ENCODE measurements at regions not wholly inside any gene's neighbourhood (a gene's known extent, or its start where the extent isn't known, plus 50 kb on each side); places are given as distances from the start of the nearest gene placed in this dataset.

GRCh38 chr7:155948845-155949244 lies 136.6 kb upstream of the SHH start:
- ChIA-PET POLR2A (interaction anchor here (7.0 kb wide), 1 partner anchor 14 kb away, joined by 121 read pairs; no protein-coding TSS in a partner anchor), CTCF (ENCODE audit: low intra/inter-chr PET ratio, low total read pairs) (no interaction called here)
- intact Hi-C loops (cut with micrococcal nuclease; ENCODE audit: unreplicated experiment) (no loop called here), in situ Hi-C loops (cut with HindIII; ENCODE audit: extremely low pct_ligation_motif_present, low pct_unique_long_range_greater_than_20kb) (no loop called here)
- no TSS peak for BruUV-seq (replicated peaks)
- no peaks in the 10 kb centered on the region for H3K36me3 ChIP-seq (replicated peaks in 1 of 2; ENCODE audit: control insufficient read depth in 1 of 2, insufficient read depth in 2 of 2, low read length in 2 of 2)
- peaks cover 0 to 19% of the 10 kb centered on the region in 2 experiments; a peak in 1 of 5 replicates for H3K27me3 ChIP-seq (ENCODE audit: control insufficient read depth in 1 of 2, insufficient read depth in 2 of 2, low read length in 2 of 2)
- no peak overlapping the region for H3K9ac ChIP-seq (ENCODE audit: insufficient read depth, low read depth, low read length)
- no peak overlapping the region for H3K27ac ChIP-seq (ENCODE audit: extremely low read length, insufficient read depth, low read length)
- 57% methylated on average over 10 of the region's 10 CpGs for WGBS (ENCODE audit: low lambda C conversion rate)
- DNase-seq (ENCODE audit: low spot score) = no peak
- peaks cover 6% of the 10 kb centered on the region; the same call in 1 of the 2 replicates for H3K9me3 ChIP-seq (ENCODE audit: low read length)
- peaks cover 2% of the 10 kb centered on the region for H3K79me2 ChIP-seq (ENCODE audit: insufficient read depth, low read length)
- H3K4me1 ChIP-seq (ENCODE audit: insufficient read depth, low read length) = peaks cover 47% of the 10 kb centered on the region
- no peak for ATAC-seq
- H3K4me3 ChIP-seq (replicated peaks in 1 of 3; ENCODE audit: insufficient read depth in 1 of 3, low read depth in 2 of 3, low read length in 3 of 3) = no peak overlapping the region
- FAIRE-seq = no peak
- TF ChIP-seq RFX5 (IDR thresholded peaks at IDR 0.05; ENCODE audit: low read depth, low read length) (no peak), JARID2 (CRISPR knock-in tag; IDR thresholded peaks at IDR 0.05; ENCODE audit: insufficient replicate concordance) (no peak), ZC3H13 (CRISPR knock-in tag; IDR thresholded peaks at IDR 0.05) (no peak), SNAI1 (CRISPR knock-in tag; IDR thresholded peaks at IDR 0.05; ENCODE audit: borderline replicate concordance) (no peak), JDP2 (CRISPR knock-in tag; IDR thresholded peaks at IDR 0.05; ENCODE audit: borderline replicate concordance) (no peak), ZNF713 (CRISPR knock-in tag; IDR thresholded peaks at IDR 0.05) (no peak), ZNF382 (CRISPR knock-in tag; IDR thresholded peaks at IDR 0.05; ENCODE audit: borderline replicate concordance) (no peak), PRDM10 (CRISPR knock-in tag; IDR thresholded peaks at IDR 0.05; ENCODE audit: low read depth) (no peak), ZNF775 (CRISPR knock-in tag; IDR thresholded peaks at IDR 0.05; ENCODE audit: borderline replicate concordance) (no peak), SIX1 (CRISPR knock-in tag; IDR thresholded peaks at IDR 0.05; ENCODE audit: borderline replicate concordance) (no peak), CCAR2 (optimal IDR thresholded peaks at IDR 0.05; ENCODE audit: low read depth, low read length) (no peak), MEIS1 (CRISPR knock-in tag; IDR thresholded peaks at IDR 0.05; ENCODE audit: borderline replicate concordance) (no peak), ZNF761 (CRISPR knock-in tag; conservative IDR thresholded peaks at IDR 0.05) (no peak), ARNT2 (CRISPR knock-in tag; IDR thresholded peaks at IDR 0.05; ENCODE audit: low read depth) (no peak), NFKBIZ (CRISPR knock-in tag; IDR thresholded peaks at IDR 0.05) (no peak), IRF1 (CRISPR knock-in tag; IDR thresholded peaks at IDR 0.05; ENCODE audit: low read depth) (no peak), ZNF616 (CRISPR knock-in tag; IDR thresholded peaks at IDR 0.05; ENCODE audit: low read depth) (no peak), ZBTB7A (CRISPR knock-in tag; IDR thresholded peaks at IDR 0.05) (no peak), ELF3 (CRISPR knock-in tag; IDR thresholded peaks at IDR 0.05) (no peak)
- no peak overlapping the region for H2AFZ ChIP-seq (ENCODE audit: low read length)
- no peak overlapping the region for H3K4me2 ChIP-seq (ENCODE audit: low read depth, low read length)
- no peaks in the 10 kb centered on the region for H4K20me1 ChIP-seq (ENCODE audit: insufficient read depth, low read length)

Data from HepG2 (cell line).